ENCODE measurements at regions not wholly inside any gene's neighbourhood (a gene's known extent, or its start where the extent isn't known, plus 50 kb on each side); places are given as distances from the start of the nearest gene placed in this dataset.
"Not testable (repeated sequence)": the region's sequence is repeated elsewhere in the genome, so short reads cannot be mapped to it uniquely, and the experiment has no call there.

DNA sequence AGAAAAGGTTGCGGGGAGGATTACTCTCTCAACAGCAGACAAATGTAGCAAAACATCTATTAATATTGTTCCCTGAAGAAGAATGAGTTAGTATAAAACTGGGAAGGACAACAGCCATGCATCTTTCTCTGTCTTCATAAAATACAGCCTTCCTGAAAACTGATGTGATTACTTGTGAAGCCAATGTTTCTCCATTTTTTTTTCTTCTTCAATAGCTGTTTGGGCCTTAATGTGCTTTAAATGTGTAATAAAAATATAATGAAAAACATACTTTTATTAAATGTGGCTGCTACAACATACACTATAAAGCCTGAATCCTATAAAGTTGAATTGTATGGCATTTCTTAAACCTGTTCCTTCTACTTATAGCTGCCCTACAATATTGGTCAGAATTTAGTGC is 146.3 kb upstream of the LMCD1 start:
- no peak for DNase-seq (ENCODE audit: low read depth)

GRCh38 chr3:8356066-8356465 is 145.6 kb upstream of the LMCD1 start:
- not testable (repeated sequence) for DNase-seq (ENCODE audit: low read depth)

DNA sequence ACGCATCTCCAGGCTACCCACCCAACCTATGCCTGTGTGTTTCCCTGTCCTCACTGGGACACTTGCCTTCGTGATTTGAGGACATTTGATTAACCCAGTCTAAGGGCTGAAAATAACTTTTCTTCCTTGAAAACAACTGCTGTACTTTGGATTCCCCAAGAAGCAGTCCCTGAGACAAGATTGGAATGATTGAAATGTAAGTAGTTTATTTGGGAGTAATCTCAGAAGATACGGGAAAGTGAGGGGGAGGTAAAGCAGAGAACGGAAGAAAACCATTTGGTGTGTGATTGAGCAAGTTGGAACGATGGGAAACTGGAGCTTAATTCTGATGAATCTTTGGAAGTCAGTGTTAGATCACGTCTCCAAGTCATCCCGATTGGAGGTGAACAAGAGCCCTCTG is 143.8 kb upstream of the LMCD1 start:
- no peak for DNase-seq (ENCODE audit: low read depth)

DNA sequence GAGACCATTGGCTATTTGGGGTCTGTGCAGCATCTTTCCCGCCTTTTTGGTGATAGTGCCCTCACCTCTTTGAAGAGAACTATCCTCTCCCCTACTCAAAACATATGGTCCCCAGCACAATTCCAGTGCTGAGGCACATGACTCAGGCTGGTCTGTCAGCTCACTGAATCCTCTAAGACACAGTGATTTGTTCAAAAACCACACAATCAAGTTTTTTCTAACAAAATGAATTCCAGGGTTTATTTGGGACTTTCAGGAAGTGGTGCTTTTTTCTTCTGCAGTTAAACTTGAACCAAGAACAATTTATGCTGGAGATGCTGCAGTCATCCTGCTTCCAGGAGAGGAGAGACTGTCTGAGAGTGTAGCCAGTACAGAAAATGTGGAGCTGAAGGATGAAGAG is 142.5 kb upstream of the LMCD1 start:
- no peak for DNase-seq (ENCODE audit: low read depth)

DNA sequence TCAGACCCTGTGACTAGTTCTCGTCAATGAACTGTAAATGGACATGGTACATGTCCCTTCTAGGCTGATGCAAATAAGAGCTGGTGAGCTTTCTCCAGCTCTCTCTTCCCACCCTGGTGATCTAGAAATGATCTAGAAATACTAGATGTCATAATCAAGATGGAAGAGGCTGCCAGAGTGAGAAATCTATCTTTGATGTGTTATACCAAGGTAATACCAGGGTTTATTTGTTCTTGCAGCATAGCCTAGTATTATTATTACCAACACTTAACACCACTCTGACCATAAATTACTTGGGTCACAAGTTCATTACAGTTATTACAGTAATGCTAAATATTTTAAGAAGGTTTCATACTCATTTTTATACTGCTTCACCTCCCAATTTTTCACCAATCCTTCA is 138.4 kb upstream of the LMCD1 start:
- no peak for DNase-seq (ENCODE audit: low read depth)

DNA sequence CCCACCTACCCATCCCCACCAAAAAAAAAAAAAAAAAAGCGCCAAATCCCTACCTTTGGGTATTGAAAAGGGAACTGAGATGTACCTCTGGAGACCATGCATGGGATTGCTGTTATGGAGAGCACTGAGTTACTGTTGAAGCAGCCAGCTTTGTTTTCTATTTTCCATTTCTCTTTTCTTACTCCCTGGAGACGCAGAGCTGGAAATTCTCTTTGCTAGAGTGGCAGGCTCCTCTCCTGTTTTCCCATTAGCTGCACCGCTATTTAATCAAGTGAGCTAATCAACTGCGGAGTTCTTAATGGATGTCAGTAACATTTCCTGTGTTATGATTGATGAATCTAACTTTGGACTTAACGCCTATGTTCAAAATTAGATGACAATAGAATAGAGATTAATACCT is 136.1 kb upstream of the LMCD1 start:
- no peak for DNase-seq (ENCODE audit: low read depth)

DNA sequence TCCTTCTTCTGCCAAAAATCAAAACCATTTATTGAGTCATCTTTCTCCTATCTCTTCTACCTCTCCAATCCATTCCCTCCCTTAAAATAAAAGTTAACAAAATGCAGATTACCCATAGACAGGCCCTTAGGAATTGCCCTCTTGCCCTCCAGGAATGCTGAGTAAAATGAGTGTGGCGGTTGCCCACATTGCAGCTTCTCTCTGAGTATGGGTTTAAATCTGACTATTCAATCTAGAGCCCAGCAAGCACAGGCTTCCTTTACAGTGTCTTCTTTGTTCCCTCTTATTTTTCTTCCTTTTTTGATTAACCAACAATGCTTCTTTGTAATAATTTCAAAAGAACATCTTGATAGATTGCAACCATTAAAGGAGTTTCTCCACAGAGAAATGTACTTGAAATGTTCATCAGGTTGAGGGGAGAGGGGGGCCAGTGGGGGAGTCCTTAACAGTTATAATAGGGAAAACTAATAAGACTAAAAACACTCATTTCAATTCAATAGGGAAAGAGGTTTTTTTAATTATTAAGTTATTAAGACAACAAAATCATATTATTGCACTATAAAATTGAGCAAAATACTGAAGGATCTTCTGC is 135.3 kb upstream of the LMCD1 start:
- DNase-seq (ENCODE audit: low read depth) = no peak

DNA sequence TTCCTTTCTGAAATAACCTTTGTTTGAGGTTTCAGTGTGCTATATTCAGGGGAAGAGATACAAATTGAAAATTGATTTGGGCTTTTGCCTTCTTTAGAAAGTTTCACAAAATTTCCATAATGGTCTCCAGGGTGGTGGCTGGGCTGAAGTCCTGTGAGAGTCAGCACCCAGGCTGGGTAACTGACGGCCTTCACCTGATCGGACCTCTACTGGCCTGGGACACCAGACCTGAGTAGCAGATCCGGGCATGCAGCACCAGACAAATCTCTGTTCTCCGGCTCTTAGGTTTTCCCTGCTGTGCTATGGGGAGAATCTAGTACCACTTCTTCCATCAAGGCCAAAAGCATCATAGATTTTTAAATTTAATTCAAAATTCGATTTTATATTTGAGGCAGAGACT is 133.0 kb upstream of the LMCD1 start:
- DNase-seq (ENCODE audit: low read depth) = no peak

DNA sequence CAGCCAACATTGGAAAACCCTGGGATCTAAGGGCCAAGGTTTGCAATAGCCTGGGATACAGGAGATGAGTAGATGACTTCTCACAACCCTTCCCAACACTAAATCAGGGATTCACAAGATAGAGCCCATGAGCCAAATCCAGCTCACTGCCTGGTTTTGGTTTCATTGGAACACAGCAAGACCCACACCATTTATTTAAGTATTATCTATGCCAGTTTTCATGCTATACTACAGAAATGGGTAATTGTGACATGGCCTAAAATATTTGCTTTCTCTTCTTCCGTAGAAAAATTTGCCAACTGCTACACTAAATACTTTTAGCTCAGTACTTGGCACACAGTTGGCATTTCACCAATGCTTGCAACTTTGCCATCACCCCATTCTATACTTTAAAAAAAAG is 132.0 kb upstream of the LMCD1 start:
- no peak for DNase-seq (ENCODE audit: low read depth)

GRCh38 chr3:8371085-8371551 is 130.5 kb upstream of the LMCD1 start:
- no peak for DNase-seq (ENCODE audit: low read depth)

DNA sequence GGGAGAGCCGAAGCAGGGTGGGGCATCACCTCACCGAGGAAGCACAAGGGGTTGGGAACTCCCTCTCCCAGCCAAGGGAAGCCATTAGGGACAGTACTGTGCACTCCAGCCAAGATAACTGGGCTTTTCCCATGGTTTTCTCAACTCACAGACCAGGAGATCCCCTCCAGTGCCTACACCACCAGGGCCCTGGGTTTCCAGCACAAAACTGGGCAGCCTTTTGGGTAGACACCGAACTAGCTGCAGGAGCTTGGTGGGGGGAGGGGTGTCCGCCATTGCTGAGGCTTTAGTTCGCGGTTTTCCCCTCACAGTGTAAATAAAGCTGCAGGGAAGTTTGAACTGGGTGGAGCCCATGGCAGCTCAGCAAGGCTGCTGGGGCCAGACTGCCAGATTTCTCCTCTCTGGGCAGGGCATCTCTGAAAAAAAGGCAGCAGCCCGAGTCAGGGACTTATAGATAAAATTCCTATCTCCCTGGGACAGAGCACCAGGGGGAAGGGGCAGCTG is 129.6 kb upstream of the LMCD1 start:
- DNase-seq (ENCODE audit: low read depth) = no peak

- DNase-seq (ENCODE audit: low read depth) = no peak
Measured at GRCh38 chr3:8380904-8381704, 120.5 kb upstream of the LMCD1 start.

DNA sequence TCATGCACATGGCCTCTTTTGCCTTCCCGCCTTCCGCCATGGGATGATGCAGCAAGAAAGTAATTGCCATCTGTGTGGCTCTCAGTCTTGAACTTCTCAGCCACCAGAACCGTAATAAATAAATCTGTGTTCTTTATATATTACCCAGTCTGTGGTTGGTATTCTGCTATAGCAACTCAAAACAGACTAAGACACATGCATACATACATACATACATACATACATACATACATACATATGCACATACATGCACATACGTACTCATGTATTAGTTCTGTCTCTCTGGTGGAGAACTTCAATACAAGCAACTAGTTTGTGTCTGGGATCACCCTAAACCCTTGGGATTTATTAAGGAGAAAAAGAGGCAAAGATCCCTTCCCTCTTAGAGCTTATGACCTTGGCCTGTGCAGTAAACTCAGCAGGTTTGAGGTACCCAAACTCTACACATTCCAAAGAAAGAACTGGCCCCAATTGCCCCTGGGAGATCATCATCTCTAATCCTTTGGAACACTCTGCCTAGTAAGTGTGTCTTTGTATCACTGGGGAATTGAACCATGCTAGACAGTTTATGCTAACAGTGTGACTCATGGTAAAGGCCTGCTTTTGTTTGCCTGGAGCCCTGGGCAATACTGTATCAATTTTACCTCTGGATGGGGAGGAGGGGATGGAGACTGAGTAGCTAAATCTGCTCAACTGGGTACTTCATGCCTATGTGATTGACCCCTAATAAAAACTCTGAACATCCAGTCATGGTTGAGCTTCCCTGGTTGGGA is 115.6 kb upstream of the LMCD1 start:
- no peak for DNase-seq (ENCODE audit: low read depth)

DNA sequence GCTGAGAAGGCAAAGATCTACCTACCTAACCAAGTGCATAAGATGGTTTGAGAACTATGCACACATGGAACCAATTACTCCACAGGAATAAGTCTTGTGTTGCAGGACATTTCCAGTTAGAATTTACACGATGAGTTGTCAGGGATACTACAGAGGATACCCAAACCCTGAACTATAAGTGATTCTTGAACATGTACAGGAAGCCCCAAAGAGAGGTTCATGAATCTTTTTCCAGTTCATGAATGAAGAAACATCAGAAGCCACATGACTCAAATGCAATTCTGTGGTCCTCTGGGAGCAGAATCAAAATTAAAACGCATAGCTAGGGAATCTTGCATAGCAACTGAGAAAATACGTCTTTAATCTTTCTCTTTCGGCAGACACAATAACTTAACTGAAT is 114.1 kb upstream of the LMCD1 start:
- DNase-seq (ENCODE audit: low read depth) = no peak

DNA sequence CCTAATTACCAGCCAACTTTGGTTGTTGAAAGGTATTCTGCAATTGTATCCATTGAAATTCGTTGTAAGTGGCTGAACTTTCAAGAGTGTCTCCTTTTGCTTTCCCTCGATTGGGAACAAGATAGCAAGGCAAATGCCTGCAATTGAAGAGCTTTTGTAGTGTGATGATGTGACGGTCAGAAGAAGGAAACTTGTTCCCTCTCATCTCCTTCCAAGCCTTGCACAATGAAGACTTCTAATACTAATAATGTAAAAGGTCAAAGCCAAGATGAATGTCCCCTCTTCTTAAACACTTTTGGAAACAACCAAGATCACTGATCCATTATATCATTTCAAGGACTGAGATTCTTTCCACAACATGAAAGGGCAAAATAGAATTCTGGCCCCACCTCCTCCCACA is 101.9 kb upstream of the LMCD1 start:
- no peak for DNase-seq (ENCODE audit: low read depth)

DNA sequence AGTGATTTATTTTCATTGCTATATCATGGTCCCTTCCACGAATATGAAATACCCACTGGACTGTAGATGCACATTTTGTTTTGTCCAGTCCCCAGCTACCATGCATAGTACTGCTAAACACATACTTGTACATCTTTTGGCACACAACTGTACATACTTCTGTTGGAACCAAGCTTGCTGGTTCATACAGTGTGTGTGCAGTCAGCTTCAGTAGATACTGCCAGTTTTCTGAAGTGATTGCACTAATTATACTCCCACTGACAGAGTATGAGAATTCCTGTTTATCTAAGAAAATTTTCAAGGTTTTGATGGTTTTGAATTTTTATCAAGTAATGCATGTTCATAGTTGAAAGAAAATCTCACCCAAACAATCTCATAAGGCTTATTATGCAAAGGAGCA is 100.7 kb upstream of the LMCD1 start:
- DNase-seq (ENCODE audit: low read depth) = no peak

GRCh38 chr3:8403996-8404395 is 97.6 kb upstream of the LMCD1 start:
- DNase-seq (ENCODE audit: low read depth) = no peak

- no peak for DNase-seq (ENCODE audit: low read depth)
Measured at GRCh38 chr3:8405144-8405543, 96.5 kb upstream of the LMCD1 start.

DNA sequence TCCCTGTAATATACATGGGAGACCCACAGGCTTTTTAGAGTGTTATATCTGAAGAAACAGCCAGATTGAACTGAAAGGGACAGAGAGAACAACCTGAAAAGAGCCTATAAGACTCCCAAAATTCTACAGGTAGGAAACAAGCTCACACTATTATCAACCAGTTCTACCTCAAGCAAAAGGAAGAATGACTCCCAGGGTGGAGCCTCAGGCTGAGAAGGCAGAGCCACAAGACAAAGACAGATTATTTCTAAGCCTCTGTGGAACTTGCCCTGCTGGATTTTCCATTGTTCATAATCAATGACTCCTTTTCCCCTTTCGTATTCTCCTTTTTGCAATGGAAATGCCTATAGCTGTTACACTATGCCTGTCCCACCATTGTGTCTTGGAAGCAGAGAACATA is 95.1 kb upstream of the LMCD1 start:
- DNase-seq (ENCODE audit: low read depth) = no peak

GRCh38 chr3:8413337-8413926 is 88.2 kb upstream of the LMCD1 start:
- DNase-seq (ENCODE audit: low read depth) = no peak

DNA sequence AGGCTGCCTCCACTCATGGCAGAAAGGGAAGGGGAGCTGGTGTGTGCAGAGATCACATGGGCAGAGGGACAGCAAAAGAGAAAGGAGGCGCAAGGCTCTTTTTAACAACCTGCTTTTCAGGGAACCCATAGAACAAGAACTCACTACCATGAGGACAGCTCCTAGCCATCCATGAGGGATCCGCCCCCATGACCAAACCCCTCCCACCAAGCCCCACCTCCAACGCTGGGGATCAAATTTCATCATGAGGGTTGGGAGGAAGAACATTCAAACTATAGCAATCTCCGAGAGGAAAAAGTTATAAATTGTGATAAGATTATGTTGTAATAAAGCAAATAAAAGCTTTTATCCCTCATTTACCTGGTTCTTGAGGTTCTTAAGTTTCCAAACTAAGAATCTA is 84.7 kb upstream of the LMCD1 start:
- DNase-seq (ENCODE audit: low read depth) = no peak

DNA sequence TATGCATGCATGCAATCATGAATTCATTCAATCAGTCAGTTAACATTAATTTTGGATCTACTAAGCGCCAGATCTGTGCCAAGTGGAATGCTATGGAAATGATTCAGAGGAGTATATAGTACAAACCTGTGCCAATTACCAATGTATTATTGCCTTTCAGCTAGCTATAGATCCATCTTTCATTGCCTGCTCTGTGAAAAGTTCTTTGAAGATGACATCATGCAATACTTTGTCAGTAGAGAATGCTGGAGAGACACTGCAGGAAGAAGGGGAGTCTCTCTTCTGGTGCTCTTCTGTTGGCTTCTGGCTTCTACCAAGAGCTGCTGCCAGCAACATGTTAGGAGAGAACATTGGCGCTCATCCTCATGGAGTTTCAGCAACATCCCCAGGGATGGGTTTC is 81.0 kb upstream of the LMCD1 start:
- no peak for DNase-seq (ENCODE audit: low read depth)

GRCh38 chr3:8421267-8421666 is 80.4 kb upstream of the LMCD1 start:
- no peak for DNase-seq (ENCODE audit: low read depth)
